ENCODE measurements at regions not wholly inside any gene's neighbourhood (a gene's known extent, or its start where the extent isn't known, plus 50 kb on each side); places are given as distances from the start of the nearest gene placed in this dataset.

- TF ChIP-seq ZNF430 (CRISPR knock-in tag; IDR thresholded peaks at IDR 0.05), result no peak
- TF ChIP-seq HNRNPL (IDR thresholded peaks at IDR 0.05; ENCODE audit: low read depth, low read length), result no peak
- no peak for TF ChIP-seq EZH2 (conservative IDR thresholded peaks at IDR 0.05; ENCODE audit: low read depth, low read length)
- no peak for TF ChIP-seq PTBP1 (IDR thresholded peaks at IDR 0.05; ENCODE audit: low read depth, low read length, poor library complexity, severe bottlenecking)
- TF ChIP-seq IRF1 (CRISPR knock-in tag; IDR thresholded peaks at IDR 0.05; ENCODE audit: low read depth), result no peak
- no peak for TF ChIP-seq SRSF9 (IDR thresholded peaks at IDR 0.05; ENCODE audit: borderline replicate concordance, insufficient read depth, low read depth, low read length, poor library complexity, severe bottlenecking)
- TF ChIP-seq POLR2A (IDR thresholded peaks at IDR 0.05; ENCODE audit: insufficient read depth in 1 of 2, low read depth in 2 of 2, low read length in 2 of 2), result 0 out of 4 replicates have a peak, but pooled peaks of 1 of the 2 experiments have one; percentile 37
- no peak for TF ChIP-seq ZNF609 (CRISPR knock-in tag; IDR thresholded peaks at IDR 0.05; ENCODE audit: borderline replicate concordance)
Observed at GRCh38 chr17:77489239-77489892, 348.6 kb downstream of the SEC14L1 start.

All from HepG2 (cell line).